ENCODE measurements at regions not wholly inside any gene's neighbourhood (a gene's known extent, or its start where the extent isn't known, plus 50 kb on each side); places are given as distances from the start of the nearest gene placed in this dataset.

DNA sequence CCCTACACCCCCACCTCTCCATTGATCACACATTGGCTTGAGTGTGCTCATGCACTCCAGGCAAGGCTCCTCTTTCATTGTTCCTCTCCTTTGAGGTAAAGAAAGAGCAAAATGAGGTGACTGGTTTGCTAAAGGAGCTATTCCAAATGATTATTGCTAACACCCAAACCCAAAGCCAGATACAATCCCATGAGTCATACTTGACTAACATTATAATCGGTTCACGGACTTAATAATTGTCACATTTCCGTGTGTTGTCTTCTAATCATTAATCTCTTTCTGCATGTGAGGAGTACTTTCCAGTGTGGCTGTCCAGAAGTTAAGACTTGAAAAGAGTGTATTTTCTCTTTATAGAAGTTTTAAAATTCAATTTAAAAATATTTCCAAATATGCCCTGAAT lies 174.3 kb upstream of the SFRP2 start (continued):
- TF ChIP-seq, protein P1, sequence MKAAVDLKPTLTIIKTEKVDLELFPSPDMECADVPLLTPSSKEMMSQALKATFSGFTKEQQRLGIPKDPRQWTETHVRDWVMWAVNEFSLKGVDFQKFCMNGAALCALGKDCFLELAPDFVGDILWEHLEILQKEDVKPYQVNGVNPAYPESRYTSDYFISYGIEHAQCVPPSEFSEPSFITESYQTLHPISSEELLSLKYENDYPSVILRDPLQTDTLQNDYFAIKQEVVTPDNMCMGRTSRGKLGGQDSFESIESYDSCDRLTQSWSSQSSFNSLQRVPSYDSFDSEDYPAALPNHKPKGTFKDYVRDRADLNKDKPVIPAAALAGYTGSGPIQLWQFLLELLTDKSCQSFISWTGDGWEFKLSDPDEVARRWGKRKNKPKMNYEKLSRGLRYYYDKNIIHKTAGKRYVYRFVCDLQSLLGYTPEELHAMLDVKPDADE (IDR thresholded peaks at IDR 0.05): no peak
- TF ChIP-seq EZH2 (IDR thresholded peaks at IDR 0.05; ENCODE audit: low read depth, unreplicated experiment) (no peak), POLR2AphosphoS5 (IDR thresholded peaks at IDR 0.05; ENCODE audit: low read depth) (no peak), EZH2phosphoT487 (IDR thresholded peaks at IDR 0.05; ENCODE audit: unreplicated experiment) (no peak), NANOG (IDR thresholded peaks at IDR 0.05; ENCODE audit: borderline replicate concordance) (no peak), ZNF114 (CRISPR knock-in tag; IDR thresholded peaks at IDR 0.05) (no peak), JUNB (IDR thresholded peaks at IDR 0.05; ENCODE audit: unreplicated experiment) (no peak), CREB1 (CRISPR knock-in tag; IDR thresholded peaks at IDR 0.05; ENCODE audit: low read depth) (no peak), STAT1 (IDR thresholded peaks at IDR 0.05; ENCODE audit: unreplicated experiment) (no peak), ZNF331 (CRISPR knock-in tag; IDR thresholded peaks at IDR 0.05; ENCODE audit: low read depth) (no peak)
- TF ChIP-seq, protein P2, sequence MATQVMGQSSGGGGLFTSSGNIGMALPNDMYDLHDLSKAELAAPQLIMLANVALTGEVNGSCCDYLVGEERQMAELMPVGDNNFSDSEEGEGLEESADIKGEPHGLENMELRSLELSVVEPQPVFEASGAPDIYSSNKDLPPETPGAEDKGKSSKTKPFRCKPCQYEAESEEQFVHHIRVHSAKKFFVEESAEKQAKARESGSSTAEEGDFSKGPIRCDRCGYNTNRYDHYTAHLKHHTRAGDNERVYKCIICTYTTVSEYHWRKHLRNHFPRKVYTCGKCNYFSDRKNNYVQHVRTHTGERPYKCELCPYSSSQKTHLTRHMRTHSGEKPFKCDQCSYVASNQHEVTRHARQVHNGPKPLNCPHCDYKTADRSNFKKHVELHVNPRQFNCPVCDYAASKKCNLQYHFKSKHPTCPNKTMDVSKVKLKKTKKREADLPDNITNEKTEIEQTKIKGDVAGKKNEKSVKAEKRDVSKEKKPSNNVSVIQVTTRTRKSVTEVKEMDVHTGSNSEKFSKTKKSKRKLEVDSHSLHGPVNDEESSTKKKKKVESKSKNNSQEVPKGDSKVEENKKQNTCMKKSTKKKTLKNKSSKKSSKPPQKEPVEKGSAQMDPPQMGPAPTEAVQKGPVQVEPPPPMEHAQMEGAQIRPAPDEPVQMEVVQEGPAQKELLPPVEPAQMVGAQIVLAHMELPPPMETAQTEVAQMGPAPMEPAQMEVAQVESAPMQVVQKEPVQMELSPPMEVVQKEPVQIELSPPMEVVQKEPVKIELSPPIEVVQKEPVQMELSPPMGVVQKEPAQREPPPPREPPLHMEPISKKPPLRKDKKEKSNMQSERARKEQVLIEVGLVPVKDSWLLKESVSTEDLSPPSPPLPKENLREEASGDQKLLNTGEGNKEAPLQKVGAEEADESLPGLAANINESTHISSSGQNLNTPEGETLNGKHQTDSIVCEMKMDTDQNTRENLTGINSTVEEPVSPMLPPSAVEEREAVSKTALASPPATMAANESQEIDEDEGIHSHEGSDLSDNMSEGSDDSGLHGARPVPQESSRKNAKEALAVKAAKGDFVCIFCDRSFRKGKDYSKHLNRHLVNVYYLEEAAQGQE (IDR thresholded peaks at IDR 0.05; ENCODE audit: unreplicated experiment): no peak
- TF ChIP-seq, protein P3, sequence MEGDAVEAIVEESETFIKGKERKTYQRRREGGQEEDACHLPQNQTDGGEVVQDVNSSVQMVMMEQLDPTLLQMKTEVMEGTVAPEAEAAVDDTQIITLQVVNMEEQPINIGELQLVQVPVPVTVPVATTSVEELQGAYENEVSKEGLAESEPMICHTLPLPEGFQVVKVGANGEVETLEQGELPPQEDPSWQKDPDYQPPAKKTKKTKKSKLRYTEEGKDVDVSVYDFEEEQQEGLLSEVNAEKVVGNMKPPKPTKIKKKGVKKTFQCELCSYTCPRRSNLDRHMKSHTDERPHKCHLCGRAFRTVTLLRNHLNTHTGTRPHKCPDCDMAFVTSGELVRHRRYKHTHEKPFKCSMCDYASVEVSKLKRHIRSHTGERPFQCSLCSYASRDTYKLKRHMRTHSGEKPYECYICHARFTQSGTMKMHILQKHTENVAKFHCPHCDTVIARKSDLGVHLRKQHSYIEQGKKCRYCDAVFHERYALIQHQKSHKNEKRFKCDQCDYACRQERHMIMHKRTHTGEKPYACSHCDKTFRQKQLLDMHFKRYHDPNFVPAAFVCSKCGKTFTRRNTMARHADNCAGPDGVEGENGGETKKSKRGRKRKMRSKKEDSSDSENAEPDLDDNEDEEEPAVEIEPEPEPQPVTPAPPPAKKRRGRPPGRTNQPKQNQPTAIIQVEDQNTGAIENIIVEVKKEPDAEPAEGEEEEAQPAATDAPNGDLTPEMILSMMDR (conservative IDR thresholded peaks at IDR 0.05; ENCODE audit: low read depth in 2 of 2): no peak

DNA sequence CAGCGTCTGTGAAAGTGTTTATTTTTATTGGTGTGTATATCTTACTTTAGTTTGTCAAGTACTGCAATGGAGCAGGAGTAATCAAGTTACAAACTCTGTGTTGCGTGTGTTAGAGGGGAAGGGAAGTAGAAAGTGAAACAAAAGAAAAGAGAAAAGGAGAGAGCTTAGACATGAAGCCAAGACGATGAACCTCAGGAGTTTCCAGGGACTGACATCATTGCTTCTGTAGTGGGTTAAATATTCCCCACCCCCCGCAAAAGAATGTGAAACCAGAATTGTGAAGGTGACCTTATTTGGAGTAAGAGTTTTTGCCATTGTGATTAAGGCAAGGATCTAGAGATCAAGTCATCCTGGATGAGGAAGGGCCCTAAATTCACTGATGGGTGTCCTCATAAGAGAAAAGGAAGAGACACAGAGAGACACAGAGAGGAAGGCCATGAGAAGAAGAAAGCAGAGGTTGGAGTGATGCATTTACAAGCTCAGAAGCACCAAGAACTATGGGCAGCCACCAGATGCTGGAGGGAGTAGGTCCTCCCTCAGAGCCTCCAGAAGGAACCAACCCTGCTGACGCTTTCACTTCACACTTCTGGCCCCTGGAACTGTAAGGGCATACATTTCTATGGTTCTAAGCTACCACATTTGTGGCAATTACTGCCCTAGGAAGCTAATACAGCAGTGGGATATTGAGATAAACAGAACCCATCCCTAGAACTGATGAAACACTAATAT lies 173.6 kb upstream of the SFRP2 start:
- Mint-ChIP-seq H3K27ac (no peak overlapping the region), H3K27me3 (ENCODE audit: insufficient read depth, low read depth, poor library complexity) (no peaks in the 10 kb centered on the region), H3K4me1 (no peaks in the 10 kb centered on the region; the same call in 2 of the 3 replicates), H3K4me3 (no peak overlapping the region), H3K9me3 (peaks cover 7% of the 10 kb centered on the region), H3K36me3 (ENCODE audit: low read depth) (no peaks in the 10 kb centered on the region)
- DNase-seq (ENCODE audit: low spot score) (no peak), ATAC-seq (no peak)
- no peak overlapping the region for H3K4me3 ChIP-seq
- no peak overlapping the region for H3K27ac ChIP-seq (ENCODE audit: low read depth)
- H3K4me2 ChIP-seq: no peak overlapping the region
- H3K36me3 ChIP-seq (ENCODE audit: insufficient read depth): no peaks in the 10 kb centered on the region
- H3K27me3 ChIP-seq (ENCODE audit: insufficient read depth): no peaks in the 10 kb centered on the region
- H3F3A ChIP-seq (replicated peaks; ENCODE audit: low read depth): no peaks in the 10 kb centered on the region
- H3K79me2 ChIP-seq (replicated peaks; ENCODE audit: insufficient read depth): no peaks in the 10 kb centered on the region
- 0 out of 2 replicates have a peak, but pooled peaks cover 6% of the 10 kb centered on the region for H3K9me2 ChIP-seq (ENCODE audit: insufficient read depth)
- no peaks in the 10 kb centered on the region for H4K20me1 ChIP-seq (replicated peaks; ENCODE audit: insufficient read depth)
- H3K4me1 ChIP-seq (ENCODE audit: insufficient read depth): no peaks in the 10 kb centered on the region
- H2AFZ ChIP-seq: no peak overlapping the region
- no peak for TF ChIP-seq EZH2 (IDR thresholded peaks at IDR 0.05; ENCODE audit: low read depth, unreplicated experiment)
- TF ChIP-seq STAT1 (IDR thresholded peaks at IDR 0.05; ENCODE audit: unreplicated experiment): no peak
- no peak for TF ChIP-seq POLR2AphosphoS5 (IDR thresholded peaks at IDR 0.05; ENCODE audit: low read depth)
- TF ChIP-seq, protein P3 (conservative IDR thresholded peaks at IDR 0.05; ENCODE audit: low read depth in 2 of 2): no peak
- TF ChIP-seq CREB1 (CRISPR knock-in tag; IDR thresholded peaks at IDR 0.05; ENCODE audit: low read depth): no peak
- TF ChIP-seq, protein P2 (IDR thresholded peaks at IDR 0.05; ENCODE audit: unreplicated experiment): no peak
- TF ChIP-seq ZNF331 (CRISPR knock-in tag; IDR thresholded peaks at IDR 0.05; ENCODE audit: low read depth): no peak
- no peak for TF ChIP-seq ZNF114 (CRISPR knock-in tag; IDR thresholded peaks at IDR 0.05)
- no peak for TF ChIP-seq JUNB (IDR thresholded peaks at IDR 0.05; ENCODE audit: unreplicated experiment)
